GM23338 (cell line): ENCODE measurements at regions not wholly inside any gene's neighbourhood (a gene's known extent, or its start where the extent isn't known, plus 50 kb on each side); places are given as distances from the start of the nearest gene placed in this dataset.

Source experiments
- ATAC-seq: fragments of 200-7000 bp; cut with Tn5 transposase; 3 replicates; pipeline ENCODE4 v1.9.1; 2020
- DNase-seq: peaks from one replicate; pipeline ENCODE4 v3.0.0-alpha.2; 2015; ENCODE audit warnings: low spot score
- H2AFZ ChIP-seq: fragments of 200-600 bp; sonication (generic); 2 replicates; pipeline ENCODE4 v1.8.0; 2016; ENCODE audit warnings: antibody characterized with exemption, mild to moderate bottlenecking, moderate library complexity
- H3F3A ChIP-seq: fragments of 200-600 bp; sonication (generic); replicated peaks from 2 replicates; pipeline ENCODE4 v1.8.0; 2017; ENCODE audit warnings: antibody characterized with exemption, mixed run types, low read depth
- H3K27ac ChIP-seq: fragments of 200-600 bp; sonication (generic); 2 replicates; pipeline ENCODE4 v1.6.1; 2016; ENCODE audit warnings: low read depth
- H3K27me3 ChIP-seq: fragments of 200-600 bp; sonication (generic); 2 replicates; pipeline ENCODE4 v1.8.0; 2016; ENCODE audit warnings: mild to moderate bottlenecking, mixed run types, moderate library complexity; ENCODE audit not compliant: insufficient read depth
- H3K36me3 ChIP-seq: fragments of 200-600 bp; sonication (generic); 2 replicates; pipeline ENCODE4 v1.8.0; 2016; ENCODE audit warnings: mild to moderate bottlenecking; ENCODE audit not compliant: insufficient read depth
- H3K4me1 ChIP-seq: fragments of 200-600 bp; sonication (generic); 2 replicates; pipeline ENCODE4 v1.8.0; 2016; ENCODE audit warnings: mild to moderate bottlenecking, moderate library complexity; ENCODE audit not compliant: insufficient read depth
- H3K4me2 ChIP-seq: fragments of 200-600 bp; sonication (generic); 2 replicates; pipeline ENCODE4 v1.7.1; 2017; ENCODE audit warnings: mixed run types
- H3K4me3 ChIP-seq: fragments of 200-600 bp; sonication (generic); 2 replicates; pipeline ENCODE4 v1.6.1; 2016; ENCODE audit warnings: mixed run types
- H3K79me2 ChIP-seq: fragments of 200-600 bp; sonication (generic); replicated peaks from 2 replicates; pipeline ENCODE4 v1.8.0; 2017; ENCODE audit warnings: mild to moderate bottlenecking; ENCODE audit not compliant: insufficient read depth
- H3K9me2 ChIP-seq: fragments of 200-600 bp; sonication (generic); 2 replicates; pipeline ENCODE4 v1.8.0; 2017; ENCODE audit not compliant: insufficient read depth
- H4K20me1 ChIP-seq: fragments of 200-600 bp; sonication (generic); replicated peaks from 2 replicates; pipeline ENCODE4 v1.8.0; 2017; ENCODE audit warnings: mild to moderate bottlenecking; ENCODE audit not compliant: insufficient read depth
- H3K27ac Mint-ChIP-seq: 2 replicates; pipeline ENCODE4 v1.8.0; 2020; ENCODE audit warnings: inconsistent platforms, mild to moderate bottlenecking, moderate library complexity, mixed read lengths
- H3K27me3 Mint-ChIP-seq: 3 replicates; pipeline ENCODE4 v1.8.0; 2022; ENCODE audit warnings: low read depth, mild to moderate bottlenecking, moderate library complexity, mixed read lengths, inconsistent platforms; ENCODE audit not compliant: insufficient read depth, poor library complexity
- H3K36me3 Mint-ChIP-seq: 3 replicates; pipeline ENCODE4 v1.8.0; 2021; ENCODE audit warnings: low read depth, mild to moderate bottlenecking, inconsistent platforms, moderate library complexity, mixed read lengths
- H3K4me1 Mint-ChIP-seq: 3 replicates; pipeline ENCODE4 v1.8.0; 2020; ENCODE audit warnings: mild to moderate bottlenecking, inconsistent platforms, mixed read lengths
- H3K4me3 Mint-ChIP-seq: 3 replicates; pipeline ENCODE4 v1.8.0; 2021; ENCODE audit warnings: moderate library complexity, mild to moderate bottlenecking, inconsistent platforms, mixed read lengths
- H3K9me3 Mint-ChIP-seq: 3 replicates; pipeline ENCODE4 v1.8.0; 2020; ENCODE audit warnings: moderate library complexity, mild to moderate bottlenecking, inconsistent platforms, mixed read lengths
- CREB1 ChIP-seq: fragments of 250-450 bp; sonication (Bioruptor Pico); IDR thresholded peaks from 2 replicates; pipeline ENCODE4 v1.5.0; 2020; ENCODE audit warnings: low read depth, mild to moderate bottlenecking, moderate library complexity
- EZH2phosphoT487 ChIP-seq: fragments of 200-600 bp; sonication (generic); IDR thresholded peaks from one replicate; pipeline ENCODE4 v1.8.1; 2018; ENCODE audit warnings: antibody characterized with exemption; ENCODE audit not compliant: unreplicated experiment
- JUNB ChIP-seq: IDR thresholded peaks from one replicate; pipeline ENCODE4 v1.6.1; 2016; ENCODE audit warnings: antibody characterized with exemption; ENCODE audit not compliant: unreplicated experiment
- NANOG ChIP-seq: IDR thresholded peaks from 2 replicates; pipeline ENCODE4 v1.6.1; 2016; ENCODE audit warnings: antibody characterized with exemption, borderline replicate concordance
- POLR2AphosphoS5 ChIP-seq: IDR thresholded peaks from 2 replicates; pipeline ENCODE4 v1.6.1; 2016; ENCODE audit warnings: antibody characterized with exemption, low read depth
- STAT1 ChIP-seq: IDR thresholded peaks from one replicate; pipeline ENCODE4 v1.6.1; 2016; ENCODE audit warnings: antibody characterized with exemption; ENCODE audit not compliant: unreplicated experiment
- TF ChIP-seq, protein P1 (sequence below): IDR thresholded peaks from one replicate; pipeline ENCODE4 v1.6.1; 2018; ENCODE audit warnings: antibody characterized with exemption; ENCODE audit not compliant: unreplicated experiment
- TF ChIP-seq, protein P2 (sequence below): IDR thresholded peaks from 2 replicates; pipeline ENCODE4 v1.6.1; 2016; ENCODE audit warnings: antibody characterized with exemption
- TF ChIP-seq, protein P3 (sequence below): fragments of 250-450 bp; sonication (Bioruptor Pico); IDR thresholded peaks from 2 replicates; pipeline ENCODE4 v1.5.0; 2020; ENCODE audit warnings: mild to moderate bottlenecking, moderate library complexity

DNA sequence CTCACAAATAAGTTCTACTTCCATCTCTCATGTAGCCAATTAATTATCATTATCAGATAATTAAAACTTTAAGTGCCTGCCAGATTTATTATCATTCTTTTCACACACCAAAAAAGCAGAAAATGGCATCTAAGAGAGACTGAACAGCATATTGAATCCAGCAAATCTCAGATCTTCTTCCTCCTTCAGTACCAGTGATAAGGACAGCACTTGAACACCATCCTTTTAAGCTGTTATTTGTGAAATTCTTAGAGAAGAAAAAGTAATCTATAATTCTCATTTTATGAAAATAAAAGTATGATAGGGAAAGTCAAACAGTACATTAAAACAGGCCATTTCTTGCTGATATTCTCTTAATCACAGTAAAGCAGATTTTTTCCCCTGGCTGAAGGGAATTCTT is 104.5 kb downstream of the ELAPOR2 start:
- H3K27me3 Mint-ChIP-seq, result no peaks in the 10 kb centered on the region
- H3K36me3 ChIP-seq, result no peaks in the 10 kb centered on the region
- H3K27me3 ChIP-seq, result no peaks in the 10 kb centered on the region
- ATAC-seq (no peak), DNase-seq (no peak)
- H3K79me2 ChIP-seq, result peaks cover 48% of the 10 kb centered on the region
- no peak overlapping the region for H3K4me3 ChIP-seq
- peaks cover 14% of the 10 kb centered on the region for H3K4me1 Mint-ChIP-seq
- H2AFZ ChIP-seq, result no peak overlapping the region
- H3K9me2 ChIP-seq, result no peaks in the 10 kb centered on the region
- H3F3A ChIP-seq, result no peaks in the 10 kb centered on the region
- no peak overlapping the region for H3K4me2 ChIP-seq
- no peak overlapping the region for H3K4me3 Mint-ChIP-seq
- H3K27ac Mint-ChIP-seq, result no peak overlapping the region
- H3K27ac ChIP-seq, result no peak overlapping the region
- H3K36me3 Mint-ChIP-seq, result peaks cover 12% of the 10 kb centered on the region; the same call in 2 of the 3 replicates
- no peaks in the 10 kb centered on the region; the same call in 1 of the 2 replicates for H4K20me1 ChIP-seq
- TF ChIP-seq STAT1 (no peak), JUNB (no peak)
- TF ChIP-seq, protein P1, sequence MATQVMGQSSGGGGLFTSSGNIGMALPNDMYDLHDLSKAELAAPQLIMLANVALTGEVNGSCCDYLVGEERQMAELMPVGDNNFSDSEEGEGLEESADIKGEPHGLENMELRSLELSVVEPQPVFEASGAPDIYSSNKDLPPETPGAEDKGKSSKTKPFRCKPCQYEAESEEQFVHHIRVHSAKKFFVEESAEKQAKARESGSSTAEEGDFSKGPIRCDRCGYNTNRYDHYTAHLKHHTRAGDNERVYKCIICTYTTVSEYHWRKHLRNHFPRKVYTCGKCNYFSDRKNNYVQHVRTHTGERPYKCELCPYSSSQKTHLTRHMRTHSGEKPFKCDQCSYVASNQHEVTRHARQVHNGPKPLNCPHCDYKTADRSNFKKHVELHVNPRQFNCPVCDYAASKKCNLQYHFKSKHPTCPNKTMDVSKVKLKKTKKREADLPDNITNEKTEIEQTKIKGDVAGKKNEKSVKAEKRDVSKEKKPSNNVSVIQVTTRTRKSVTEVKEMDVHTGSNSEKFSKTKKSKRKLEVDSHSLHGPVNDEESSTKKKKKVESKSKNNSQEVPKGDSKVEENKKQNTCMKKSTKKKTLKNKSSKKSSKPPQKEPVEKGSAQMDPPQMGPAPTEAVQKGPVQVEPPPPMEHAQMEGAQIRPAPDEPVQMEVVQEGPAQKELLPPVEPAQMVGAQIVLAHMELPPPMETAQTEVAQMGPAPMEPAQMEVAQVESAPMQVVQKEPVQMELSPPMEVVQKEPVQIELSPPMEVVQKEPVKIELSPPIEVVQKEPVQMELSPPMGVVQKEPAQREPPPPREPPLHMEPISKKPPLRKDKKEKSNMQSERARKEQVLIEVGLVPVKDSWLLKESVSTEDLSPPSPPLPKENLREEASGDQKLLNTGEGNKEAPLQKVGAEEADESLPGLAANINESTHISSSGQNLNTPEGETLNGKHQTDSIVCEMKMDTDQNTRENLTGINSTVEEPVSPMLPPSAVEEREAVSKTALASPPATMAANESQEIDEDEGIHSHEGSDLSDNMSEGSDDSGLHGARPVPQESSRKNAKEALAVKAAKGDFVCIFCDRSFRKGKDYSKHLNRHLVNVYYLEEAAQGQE, result peak; percentile 33
- peaks cover 11% of the 10 kb centered on the region for H3K9me3 Mint-ChIP-seq
- H3K4me1 ChIP-seq, result peaks cover 10% of the 10 kb centered on the region; the same call in 1 of the 2 replicates

DNA sequence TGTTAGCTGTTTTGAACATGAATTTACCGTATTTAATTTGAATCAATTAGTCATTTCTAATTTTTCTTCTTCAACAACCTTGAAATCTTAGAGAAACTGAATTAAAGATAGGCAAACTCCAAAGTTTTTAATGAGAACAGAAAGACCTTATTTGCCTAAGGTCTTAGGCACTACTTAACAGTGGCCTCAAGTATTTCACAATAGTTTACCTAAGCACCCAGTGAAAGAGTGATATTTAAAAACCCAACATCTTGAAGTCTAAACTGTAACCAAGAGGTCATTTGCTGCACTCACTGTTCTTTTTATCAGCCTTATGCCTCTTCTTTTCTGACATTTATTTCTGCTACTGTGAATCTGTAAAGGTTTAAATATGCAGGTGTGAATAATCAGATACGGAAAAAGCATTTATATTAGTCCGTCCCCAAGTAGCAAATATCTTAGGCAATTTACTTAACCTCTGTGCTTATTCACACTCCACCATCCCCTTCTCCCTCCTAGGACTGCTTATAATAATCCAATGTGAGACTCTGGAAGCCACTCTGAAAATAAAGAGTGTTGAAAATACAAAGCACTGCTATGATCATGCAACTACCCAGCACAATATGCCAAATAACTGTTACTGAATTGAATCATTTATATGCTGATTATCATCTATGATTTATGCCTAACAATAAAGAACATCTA is 105.7 kb downstream of the ELAPOR2 start:
- peaks cover 19% of the 10 kb centered on the region for H3K4me1 Mint-ChIP-seq
- H3K27me3 ChIP-seq, result no peaks in the 10 kb centered on the region
- H4K20me1 ChIP-seq, result no peaks in the 10 kb centered on the region; the same call in 1 of the 2 replicates
- no peak overlapping the region for H3K4me3 ChIP-seq
- H3K27me3 Mint-ChIP-seq, result no peaks in the 10 kb centered on the region
- ATAC-seq (no peak), DNase-seq (no peak)
- H3K4me1 ChIP-seq, result peaks cover 16% of the 10 kb centered on the region
- H3K4me2 ChIP-seq, result no peak overlapping the region
- H3K27ac ChIP-seq, result no peak overlapping the region
- H3K36me3 Mint-ChIP-seq, result no peaks in the 10 kb centered on the region
- no peaks in the 10 kb centered on the region; the same call in 2 of the 3 replicates for H3K9me3 Mint-ChIP-seq
- no peak overlapping the region for H3K27ac Mint-ChIP-seq
- H3K4me3 Mint-ChIP-seq, result no peak overlapping the region
- no peaks in the 10 kb centered on the region for H3F3A ChIP-seq
- peaks cover 48% of the 10 kb centered on the region for H3K79me2 ChIP-seq
- H3K9me2 ChIP-seq, result no peaks in the 10 kb centered on the region
- no peak overlapping the region for H2AFZ ChIP-seq
- no peaks in the 10 kb centered on the region for H3K36me3 ChIP-seq
- TF ChIP-seq EZH2phosphoT487 (no peak), CREB1 (CRISPR knock-in tag) (no peak), NANOG (no peak), JUNB (no peak), POLR2AphosphoS5 (no peak)
- TF ChIP-seq, protein P2, sequence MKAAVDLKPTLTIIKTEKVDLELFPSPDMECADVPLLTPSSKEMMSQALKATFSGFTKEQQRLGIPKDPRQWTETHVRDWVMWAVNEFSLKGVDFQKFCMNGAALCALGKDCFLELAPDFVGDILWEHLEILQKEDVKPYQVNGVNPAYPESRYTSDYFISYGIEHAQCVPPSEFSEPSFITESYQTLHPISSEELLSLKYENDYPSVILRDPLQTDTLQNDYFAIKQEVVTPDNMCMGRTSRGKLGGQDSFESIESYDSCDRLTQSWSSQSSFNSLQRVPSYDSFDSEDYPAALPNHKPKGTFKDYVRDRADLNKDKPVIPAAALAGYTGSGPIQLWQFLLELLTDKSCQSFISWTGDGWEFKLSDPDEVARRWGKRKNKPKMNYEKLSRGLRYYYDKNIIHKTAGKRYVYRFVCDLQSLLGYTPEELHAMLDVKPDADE, result no peak
- TF ChIP-seq, protein P3, sequence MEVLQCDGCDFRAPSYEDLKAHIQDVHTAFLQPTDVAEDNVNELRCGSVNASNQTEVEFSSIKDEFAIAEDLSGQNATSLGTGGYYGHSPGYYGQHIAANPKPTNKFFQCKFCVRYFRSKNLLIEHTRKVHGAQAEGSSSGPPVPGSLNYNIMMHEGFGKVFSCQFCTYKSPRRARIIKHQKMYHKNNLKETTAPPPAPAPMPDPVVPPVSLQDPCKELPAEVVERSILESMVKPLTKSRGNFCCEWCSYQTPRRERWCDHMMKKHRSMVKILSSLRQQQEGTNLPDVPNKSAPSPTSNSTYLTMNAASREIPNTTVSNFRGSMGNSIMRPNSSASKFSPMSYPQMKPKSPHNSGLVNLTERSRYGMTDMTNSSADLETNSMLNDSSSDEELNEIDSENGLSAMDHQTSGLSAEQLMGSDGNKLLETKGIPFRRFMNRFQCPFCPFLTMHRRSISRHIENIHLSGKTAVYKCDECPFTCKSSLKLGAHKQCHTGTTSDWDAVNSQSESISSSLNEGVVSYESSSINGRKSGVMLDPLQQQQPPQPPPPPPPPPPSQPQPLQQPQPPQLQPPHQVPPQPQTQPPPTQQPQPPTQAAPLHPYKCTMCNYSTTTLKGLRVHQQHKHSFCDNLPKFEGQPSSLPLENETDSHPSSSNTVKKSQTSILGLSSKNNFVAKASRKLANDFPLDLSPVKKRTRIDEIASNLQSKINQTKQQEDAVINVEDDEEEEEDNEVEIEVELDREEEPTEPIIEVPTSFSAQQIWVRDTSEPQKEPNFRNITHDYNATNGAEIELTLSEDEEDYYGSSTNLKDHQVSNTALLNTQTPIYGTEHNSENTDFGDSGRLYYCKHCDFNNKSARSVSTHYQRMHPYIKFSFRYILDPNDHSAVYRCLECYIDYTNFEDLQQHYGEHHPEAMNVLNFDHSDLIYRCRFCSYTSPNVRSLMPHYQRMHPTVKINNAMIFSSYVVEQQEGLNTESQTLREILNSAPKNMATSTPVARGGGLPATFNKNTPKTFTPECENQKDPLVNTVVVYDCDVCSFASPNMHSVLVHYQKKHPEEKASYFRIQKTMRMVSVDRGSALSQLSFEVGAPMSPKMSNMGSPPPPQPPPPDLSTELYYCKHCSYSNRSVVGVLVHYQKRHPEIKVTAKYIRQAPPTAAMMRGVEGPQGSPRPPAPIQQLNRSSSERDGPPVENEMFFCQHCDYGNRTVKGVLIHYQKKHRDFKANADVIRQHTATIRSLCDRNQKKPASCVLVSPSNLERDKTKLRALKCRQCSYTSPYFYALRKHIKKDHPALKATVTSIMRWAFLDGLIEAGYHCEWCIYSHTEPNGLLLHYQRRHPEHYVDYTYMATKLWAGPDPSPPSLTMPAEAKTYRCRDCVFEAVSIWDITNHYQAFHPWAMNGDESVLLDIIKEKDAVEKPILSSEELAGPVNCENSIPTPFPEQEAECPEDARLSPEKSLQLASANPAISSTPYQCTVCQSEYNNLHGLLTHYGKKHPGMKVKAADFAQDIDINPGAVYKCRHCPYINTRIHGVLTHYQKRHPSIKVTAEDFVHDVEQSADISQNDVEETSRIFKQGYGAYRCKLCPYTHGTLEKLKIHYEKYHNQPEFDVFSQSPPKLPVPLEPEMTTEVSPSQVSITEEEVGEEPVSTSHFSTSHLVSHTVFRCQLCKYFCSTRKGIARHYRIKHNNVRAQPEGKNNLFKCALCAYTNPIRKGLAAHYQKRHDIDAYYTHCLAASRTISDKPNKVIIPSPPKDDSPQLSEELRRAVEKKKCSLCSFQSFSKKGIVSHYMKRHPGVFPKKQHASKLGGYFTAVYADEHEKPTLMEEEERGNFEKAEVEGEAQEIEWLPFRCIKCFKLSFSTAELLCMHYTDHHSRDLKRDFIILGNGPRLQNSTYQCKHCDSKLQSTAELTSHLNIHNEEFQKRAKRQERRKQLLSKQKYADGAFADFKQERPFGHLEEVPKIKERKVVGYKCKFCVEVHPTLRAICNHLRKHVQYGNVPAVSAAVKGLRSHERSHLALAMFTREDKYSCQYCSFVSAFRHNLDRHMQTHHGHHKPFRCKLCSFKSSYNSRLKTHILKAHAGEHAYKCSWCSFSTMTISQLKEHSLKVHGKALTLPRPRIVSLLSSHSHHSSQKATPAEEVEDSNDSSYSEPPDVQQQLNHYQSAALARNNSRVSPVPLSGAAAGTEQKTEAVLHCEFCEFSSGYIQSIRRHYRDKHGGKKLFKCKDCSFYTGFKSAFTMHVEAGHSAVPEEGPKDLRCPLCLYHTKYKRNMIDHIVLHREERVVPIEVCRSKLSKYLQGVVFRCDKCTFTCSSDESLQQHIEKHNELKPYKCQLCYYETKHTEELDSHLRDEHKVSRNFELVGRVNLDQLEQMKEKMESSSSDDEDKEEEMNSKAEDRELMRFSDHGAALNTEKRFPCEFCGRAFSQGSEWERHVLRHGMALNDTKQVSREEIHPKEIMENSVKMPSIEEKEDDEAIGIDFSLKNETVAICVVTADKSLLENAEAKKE (CRISPR knock-in tag), result no peak
